ENCODE measurements at regions not wholly inside any gene's neighbourhood (a gene's known extent, or its start where the extent isn't known, plus 50 kb on each side); places are given as distances from the start of the nearest gene placed in this dataset.

DNA sequence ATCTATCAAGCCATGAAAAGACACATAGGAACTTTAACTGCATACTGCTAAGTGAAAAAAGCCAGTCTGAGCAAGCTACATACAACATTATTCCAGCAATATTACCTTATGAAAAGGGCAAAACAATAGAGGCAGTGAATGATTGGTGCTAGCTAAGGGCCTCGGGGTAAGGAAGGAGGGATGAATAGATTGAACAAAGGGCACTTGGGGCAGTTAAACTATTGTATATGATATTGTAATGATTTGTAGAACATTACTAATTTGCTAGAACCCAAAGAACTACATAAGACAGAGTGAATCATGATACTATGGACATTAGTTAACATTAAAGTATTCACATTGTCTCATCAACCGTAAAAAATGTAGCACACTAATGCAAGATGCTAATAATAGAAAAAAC, 218.3 kb downstream of the FBXO4 start:
- no peak for TF ChIP-seq ATF1 (CRISPR knock-in tag; IDR thresholded peaks at IDR 0.05)
- TF ChIP-seq, protein P1, sequence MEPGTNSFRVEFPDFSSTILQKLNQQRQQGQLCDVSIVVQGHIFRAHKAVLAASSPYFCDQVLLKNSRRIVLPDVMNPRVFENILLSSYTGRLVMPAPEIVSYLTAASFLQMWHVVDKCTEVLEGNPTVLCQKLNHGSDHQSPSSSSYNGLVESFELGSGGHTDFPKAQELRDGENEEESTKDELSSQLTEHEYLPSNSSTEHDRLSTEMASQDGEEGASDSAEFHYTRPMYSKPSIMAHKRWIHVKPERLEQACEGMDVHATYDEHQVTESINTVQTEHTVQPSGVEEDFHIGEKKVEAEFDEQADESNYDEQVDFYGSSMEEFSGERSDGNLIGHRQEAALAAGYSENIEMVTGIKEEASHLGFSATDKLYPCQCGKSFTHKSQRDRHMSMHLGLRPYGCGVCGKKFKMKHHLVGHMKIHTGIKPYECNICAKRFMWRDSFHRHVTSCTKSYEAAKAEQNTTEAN (CRISPR knock-in tag; IDR thresholded peaks at IDR 0.05): no peak
- TF ChIP-seq IRF2 (CRISPR knock-in tag; IDR thresholded peaks at IDR 0.05; ENCODE audit: borderline replicate concordance, low read depth): no peak
- TF ChIP-seq RELA (CRISPR knock-in tag; IDR thresholded peaks at IDR 0.05; ENCODE audit: borderline replicate concordance): no peak
- no peak for TF ChIP-seq ZNF396 (CRISPR knock-in tag; IDR thresholded peaks at IDR 0.05; ENCODE audit: borderline replicate concordance)
- TF ChIP-seq, protein P2, sequence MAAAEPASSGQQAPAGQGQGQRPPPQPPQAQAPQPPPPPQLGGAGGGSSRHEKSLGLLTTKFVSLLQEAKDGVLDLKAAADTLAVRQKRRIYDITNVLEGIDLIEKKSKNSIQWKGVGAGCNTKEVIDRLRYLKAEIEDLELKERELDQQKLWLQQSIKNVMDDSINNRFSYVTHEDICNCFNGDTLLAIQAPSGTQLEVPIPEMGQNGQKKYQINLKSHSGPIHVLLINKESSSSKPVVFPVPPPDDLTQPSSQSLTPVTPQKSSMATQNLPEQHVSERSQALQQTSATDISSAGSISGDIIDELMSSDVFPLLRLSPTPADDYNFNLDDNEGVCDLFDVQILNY (CRISPR knock-in tag; IDR thresholded peaks at IDR 0.05): no peak
- TF ChIP-seq, protein P3, sequence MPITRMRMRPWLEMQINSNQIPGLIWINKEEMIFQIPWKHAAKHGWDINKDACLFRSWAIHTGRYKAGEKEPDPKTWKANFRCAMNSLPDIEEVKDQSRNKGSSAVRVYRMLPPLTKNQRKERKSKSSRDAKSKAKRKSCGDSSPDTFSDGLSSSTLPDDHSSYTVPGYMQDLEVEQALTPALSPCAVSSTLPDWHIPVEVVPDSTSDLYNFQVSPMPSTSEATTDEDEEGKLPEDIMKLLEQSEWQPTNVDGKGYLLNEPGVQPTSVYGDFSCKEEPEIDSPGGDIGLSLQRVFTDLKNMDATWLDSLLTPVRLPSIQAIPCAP (CRISPR knock-in tag; IDR thresholded peaks at IDR 0.05): no peak
- TF ChIP-seq, protein P4, sequence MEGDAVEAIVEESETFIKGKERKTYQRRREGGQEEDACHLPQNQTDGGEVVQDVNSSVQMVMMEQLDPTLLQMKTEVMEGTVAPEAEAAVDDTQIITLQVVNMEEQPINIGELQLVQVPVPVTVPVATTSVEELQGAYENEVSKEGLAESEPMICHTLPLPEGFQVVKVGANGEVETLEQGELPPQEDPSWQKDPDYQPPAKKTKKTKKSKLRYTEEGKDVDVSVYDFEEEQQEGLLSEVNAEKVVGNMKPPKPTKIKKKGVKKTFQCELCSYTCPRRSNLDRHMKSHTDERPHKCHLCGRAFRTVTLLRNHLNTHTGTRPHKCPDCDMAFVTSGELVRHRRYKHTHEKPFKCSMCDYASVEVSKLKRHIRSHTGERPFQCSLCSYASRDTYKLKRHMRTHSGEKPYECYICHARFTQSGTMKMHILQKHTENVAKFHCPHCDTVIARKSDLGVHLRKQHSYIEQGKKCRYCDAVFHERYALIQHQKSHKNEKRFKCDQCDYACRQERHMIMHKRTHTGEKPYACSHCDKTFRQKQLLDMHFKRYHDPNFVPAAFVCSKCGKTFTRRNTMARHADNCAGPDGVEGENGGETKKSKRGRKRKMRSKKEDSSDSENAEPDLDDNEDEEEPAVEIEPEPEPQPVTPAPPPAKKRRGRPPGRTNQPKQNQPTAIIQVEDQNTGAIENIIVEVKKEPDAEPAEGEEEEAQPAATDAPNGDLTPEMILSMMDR (IDR thresholded peaks at IDR 0.05): no peak
- TF ChIP-seq, protein P5, sequence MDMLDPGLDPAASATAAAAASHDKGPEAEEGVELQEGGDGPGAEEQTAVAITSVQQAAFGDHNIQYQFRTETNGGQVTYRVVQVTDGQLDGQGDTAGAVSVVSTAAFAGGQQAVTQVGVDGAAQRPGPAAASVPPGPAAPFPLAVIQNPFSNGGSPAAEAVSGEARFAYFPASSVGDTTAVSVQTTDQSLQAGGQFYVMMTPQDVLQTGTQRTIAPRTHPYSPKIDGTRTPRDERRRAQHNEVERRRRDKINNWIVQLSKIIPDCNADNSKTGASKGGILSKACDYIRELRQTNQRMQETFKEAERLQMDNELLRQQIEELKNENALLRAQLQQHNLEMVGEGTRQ (CRISPR knock-in tag; IDR thresholded peaks at IDR 0.05): no peak
- no peak for TF ChIP-seq CREM (CRISPR knock-in tag; IDR thresholded peaks at IDR 0.05)
- TF ChIP-seq, protein P6, sequence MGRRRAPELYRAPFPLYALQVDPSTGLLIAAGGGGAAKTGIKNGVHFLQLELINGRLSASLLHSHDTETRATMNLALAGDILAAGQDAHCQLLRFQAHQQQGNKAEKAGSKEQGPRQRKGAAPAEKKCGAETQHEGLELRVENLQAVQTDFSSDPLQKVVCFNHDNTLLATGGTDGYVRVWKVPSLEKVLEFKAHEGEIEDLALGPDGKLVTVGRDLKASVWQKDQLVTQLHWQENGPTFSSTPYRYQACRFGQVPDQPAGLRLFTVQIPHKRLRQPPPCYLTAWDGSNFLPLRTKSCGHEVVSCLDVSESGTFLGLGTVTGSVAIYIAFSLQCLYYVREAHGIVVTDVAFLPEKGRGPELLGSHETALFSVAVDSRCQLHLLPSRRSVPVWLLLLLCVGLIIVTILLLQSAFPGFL (CRISPR knock-in tag; IDR thresholded peaks at IDR 0.05; ENCODE audit: borderline replicate concordance): no peak
